GM23248 (cell line): ENCODE measurements at regions not wholly inside any gene's neighbourhood (a gene's known extent, or its start where the extent isn't known, plus 50 kb on each side); places are given as distances from the start of the nearest gene placed in this dataset.

ENCODE experiments used
- EZH2 ChIP-seq: fragments of 200-600 bp; sonication (generic); IDR thresholded peaks from 2 replicates; pipeline ENCODE4 v1.6.1; 2018; ENCODE audit warnings: antibody characterized with exemption, mild to moderate bottlenecking; ENCODE audit not compliant: insufficient read depth, poor library complexity, severe bottlenecking
- EZH2phosphoT487 ChIP-seq: fragments of 200-600 bp; sonication (generic); IDR thresholded peaks from 2 replicates; pipeline ENCODE4 v1.6.1; 2018; ENCODE audit warnings: antibody characterized with exemption, moderate library complexity, mild to moderate bottlenecking, low read depth; ENCODE audit not compliant: insufficient read depth

- TF ChIP-seq EZH2 (no peak), EZH2phosphoT487 (0 out of 2 replicates have a peak, but pooled peaks have one; percentile 55)
Observed at GRCh38 chr7:19284596-19285300, 139.5 kb upstream of the FERD3L start.
